GM12874 (cell line): ENCODE measurements at regions not wholly inside any gene's neighbourhood (a gene's known extent, or its start where the extent isn't known, plus 50 kb on each side); places are given as distances from the start of the nearest gene placed in this dataset.

Experiments used
- CTCF ChIP-seq: IDR thresholded peaks from 2 replicates; pipeline ENCODE4 v1.5.1; 2011; ENCODE audit warnings: low read depth, mild to moderate bottlenecking, control low read depth, low read length, moderate library complexity; ENCODE audit not compliant: insufficient read depth

GRCh38 chr5:152532714-152533113 is 127.6 kb upstream of the NMUR2 start:
- 0 out of 2 replicates have a peak, but pooled peaks have one; percentile 30 for TF ChIP-seq CTCF

GRCh38 chr5:152534641-152535040 is 129.6 kb upstream of the NMUR2 start:
- TF ChIP-seq CTCF = no peak

GRCh38 chr5:152542741-152543140 is 137.7 kb upstream of the NMUR2 start:
- TF ChIP-seq CTCF = no peak

GRCh38 chr5:152546493-152546892 is 141.4 kb upstream of the NMUR2 start:
- no peak for TF ChIP-seq CTCF

- TF ChIP-seq CTCF = no peak
These were observed 142.1 kb upstream of the NMUR2 start for GRCh38 chr5:152547202-152547601.

GRCh38 chr5:152549709-152550108 is 144.6 kb upstream of the NMUR2 start:
- TF ChIP-seq CTCF = no peak

- no peak for TF ChIP-seq CTCF
These were observed 146.0 kb upstream of the NMUR2 start for GRCh38 chr5:152551061-152551460.

- TF ChIP-seq CTCF = no peak
These were observed 151.7 kb upstream of the NMUR2 start for GRCh38 chr5:152556784-152557183.
